COLO668 (cell line): ENCODE measurements at regions not wholly inside any gene's neighbourhood (a gene's known extent, or its start where the extent isn't known, plus 50 kb on each side); places are given as distances from the start of the nearest gene placed in this dataset.
"Not testable (repeated sequence)": the region's sequence is repeated elsewhere in the genome, so short reads cannot be mapped to it uniquely, and the experiment has no call there.

Experiments used
- DNase-seq: peaks from one replicate; lab custom pipeline; 2025; ENCODE audit not compliant: unreplicated experiment; lab: John Stamatoyannopoulos, UW

DNA sequence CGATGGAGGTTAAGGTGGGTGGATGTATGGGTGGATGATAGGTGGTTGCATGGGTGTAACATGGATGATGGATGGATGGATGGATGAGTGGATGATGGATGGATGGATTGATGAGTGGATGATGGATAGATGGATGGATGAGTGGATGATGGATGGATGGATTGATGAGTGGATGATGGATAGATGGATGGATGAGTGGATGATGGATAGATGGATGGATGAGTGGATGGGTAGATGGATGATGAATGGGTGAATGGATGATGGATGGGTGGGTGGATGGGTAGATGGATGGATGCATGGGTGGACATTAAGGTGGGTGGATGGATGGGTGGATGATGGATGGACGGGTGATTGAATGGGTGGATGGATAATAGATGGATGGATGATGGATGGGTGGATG lies 136.5 kb upstream of the FOXD4L5 start:
- DNase-seq: not testable (repeated sequence)

DNA sequence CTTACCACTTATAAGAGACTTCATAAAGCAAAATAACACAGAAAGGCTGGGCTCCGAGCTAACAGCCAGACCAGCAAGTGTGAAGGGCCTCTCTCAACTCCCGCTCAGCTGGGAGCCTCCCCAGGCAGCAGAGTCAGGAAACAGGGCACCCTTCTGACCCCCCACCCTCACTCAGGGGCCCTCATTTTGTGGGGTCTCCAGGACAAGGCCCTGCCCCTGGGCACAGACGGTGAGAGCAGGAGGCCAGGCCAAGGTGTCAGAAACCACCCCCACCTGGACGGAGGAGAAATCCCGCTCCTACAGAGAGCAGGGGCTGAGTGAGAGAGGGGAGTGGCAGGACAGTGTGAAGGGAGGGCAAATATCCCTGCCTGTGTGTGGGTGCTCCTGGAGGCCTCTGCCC lies 135.8 kb upstream of the FOXD4L5 start:
- DNase-seq: no peak

DNA sequence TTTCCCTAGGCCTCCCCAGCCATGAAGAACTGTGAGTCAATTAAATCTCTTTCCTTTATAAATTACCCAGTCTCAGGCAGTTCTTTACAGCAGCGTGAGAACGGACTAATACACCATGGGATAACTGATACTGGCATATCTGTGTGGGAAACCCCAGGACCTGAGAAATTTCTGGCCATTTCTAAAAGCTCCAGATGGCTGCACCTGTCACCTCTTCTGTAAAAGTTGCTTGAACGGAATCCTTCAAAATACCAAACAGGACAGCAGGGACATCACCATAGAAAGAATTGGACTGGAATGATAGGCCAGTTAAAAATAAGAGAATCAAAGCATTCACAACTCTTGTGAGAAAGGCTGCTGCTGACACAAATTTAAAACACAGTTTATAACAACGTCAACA lies 134.0 kb upstream of the FOXD4L5 start:
- not testable (repeated sequence) for DNase-seq

DNA sequence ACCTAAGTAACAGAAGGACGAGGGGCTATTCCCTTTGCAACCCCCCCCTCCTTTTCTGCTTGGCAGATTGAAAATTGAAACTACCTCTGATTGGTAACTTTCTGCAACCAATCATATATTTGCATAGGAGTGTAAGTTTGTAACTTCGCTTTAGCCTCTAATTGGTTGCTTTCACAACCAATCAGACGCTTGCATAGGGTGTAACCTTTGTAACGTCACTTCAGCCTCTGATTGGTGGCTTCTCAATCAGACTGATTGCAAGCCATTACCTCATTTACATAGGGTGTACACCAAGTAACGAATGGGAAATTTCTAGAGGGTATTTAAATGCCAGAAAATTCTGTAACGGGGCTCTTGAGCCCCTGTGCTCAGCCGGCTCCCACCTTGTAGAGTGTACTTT lies 131.9 kb upstream of the FOXD4L5 start:
- not testable (repeated sequence) for DNase-seq

DNA sequence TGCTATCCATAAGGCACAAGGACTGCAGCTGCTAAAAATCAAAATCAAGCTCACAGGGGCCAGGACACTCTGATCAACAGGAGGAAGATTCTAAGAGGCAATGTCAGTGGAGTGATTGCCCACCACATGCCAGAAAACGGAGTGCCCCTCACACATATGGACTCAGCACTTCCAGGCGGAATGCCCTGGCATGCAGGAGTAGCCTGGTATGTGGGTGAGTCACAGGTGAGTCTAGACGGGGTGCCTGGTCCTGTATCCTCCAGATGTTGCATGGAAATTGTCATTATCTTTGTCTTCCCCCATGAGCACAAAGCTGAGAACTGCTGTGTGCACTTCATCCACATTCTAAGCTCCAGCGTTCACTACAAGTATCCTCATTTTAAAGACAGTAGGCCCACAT lies 129.2 kb upstream of the FOXD4L5 start:
- not testable (repeated sequence) for DNase-seq

DNA sequence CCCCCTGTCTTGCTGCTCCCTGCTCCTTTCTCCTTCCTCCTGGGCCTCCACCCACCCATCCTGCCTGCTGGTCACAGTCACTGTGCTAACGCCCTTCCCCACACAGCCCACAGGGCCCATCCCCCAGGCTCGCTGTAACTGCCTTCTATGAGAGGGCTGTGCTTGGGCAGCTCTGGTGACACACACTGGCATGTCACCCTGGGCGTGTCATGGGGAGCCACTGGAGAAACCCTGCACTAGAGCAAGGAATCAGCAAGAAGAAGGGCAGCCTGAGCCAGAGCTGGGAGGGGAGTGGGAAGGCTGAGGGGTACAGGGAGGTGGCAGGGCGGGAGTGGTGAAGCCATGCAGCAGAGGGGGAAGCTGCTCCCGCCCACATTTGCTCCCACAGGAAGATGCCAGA lies 128.4 kb upstream of the FOXD4L5 start:
- DNase-seq: not testable (repeated sequence)

DNA sequence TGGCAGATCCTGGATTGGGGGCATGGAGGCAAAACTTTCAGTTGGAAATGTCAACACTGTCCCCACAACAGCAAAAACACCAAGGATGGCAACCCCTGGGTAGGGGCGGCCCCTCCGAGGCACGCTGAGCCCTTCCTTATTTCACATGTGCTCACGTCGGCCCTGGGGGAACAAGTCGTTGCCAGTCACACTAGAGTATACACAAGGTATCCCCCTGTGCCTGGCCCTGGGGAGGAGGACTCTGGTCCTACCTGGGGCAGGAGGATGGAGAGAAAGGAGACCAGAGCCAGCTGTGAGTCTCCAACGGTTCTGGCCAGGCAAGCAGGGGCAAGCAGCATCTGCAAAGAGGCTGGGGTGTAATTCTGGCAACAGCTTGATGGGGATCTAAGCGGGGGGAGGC lies 126.9 kb upstream of the FOXD4L5 start:
- DNase-seq: no peak

DNA sequence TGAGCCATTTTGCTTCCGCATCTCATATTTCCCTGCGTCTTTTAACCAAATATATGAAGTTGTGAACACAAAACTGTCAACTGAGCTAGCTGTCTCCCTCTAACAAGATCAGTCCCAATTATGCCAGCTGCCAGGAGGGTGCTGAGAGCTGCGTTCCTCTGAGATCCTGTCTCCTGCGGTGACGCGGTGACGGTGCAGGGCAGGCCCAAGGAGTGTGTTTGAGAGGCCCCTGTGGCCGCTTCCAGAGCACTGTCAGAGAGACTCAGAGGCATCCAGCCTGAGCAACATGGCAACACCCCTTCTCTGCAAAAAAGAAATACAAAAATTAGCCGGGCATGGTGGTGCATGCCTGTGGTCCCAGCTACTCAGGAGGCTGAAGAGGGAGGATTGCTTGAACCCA lies 126.3 kb upstream of the FOXD4L5 start:
- no peak for DNase-seq

DNA sequence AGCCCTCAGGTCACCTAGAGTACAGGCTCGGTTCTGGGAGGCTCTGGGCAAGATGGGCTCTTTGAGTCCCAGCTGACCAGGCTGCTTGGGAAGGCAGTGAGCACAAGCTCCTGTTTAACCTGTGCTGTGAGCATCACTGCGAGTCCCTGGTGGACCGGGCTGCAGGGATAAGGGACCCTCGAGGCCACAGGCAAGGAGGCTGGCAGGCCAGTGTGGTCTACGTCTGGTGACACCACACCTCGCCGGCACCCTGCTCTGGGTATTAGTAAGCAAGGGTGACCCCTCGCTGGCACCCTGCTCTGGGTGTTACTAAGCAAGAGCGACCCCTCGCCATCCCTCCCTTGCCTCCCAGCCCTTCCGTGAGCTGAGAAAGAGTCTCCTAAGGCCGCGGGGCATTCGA lies 125.9 kb upstream of the FOXD4L5 start:
- DNase-seq: no peak

DNA sequence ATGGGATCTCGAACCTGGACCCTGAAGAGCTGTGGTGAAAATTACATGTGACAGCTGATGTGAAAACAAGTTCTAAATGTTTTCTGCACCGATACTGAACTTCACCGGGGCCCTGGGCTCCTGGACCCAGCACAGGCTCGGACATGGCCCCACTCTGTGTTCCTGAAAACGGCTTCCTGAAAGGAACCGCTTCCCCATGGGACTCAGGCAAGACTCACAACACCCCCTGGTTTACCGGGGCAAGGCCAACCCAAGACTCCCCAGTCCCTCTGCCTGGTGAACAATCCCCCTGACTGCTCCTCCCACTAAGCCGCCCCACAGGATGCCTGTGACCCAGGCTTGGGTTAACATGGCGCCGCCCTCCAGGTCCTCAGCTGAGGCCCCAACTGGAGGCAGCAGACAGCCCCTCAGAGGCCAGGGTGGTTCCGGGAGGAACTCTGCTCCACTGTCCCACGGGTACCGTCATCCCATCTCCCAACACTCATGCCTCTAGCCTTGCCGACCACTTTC lies 124.5 kb upstream of the FOXD4L5 start:
- DNase-seq: no peak

DNA sequence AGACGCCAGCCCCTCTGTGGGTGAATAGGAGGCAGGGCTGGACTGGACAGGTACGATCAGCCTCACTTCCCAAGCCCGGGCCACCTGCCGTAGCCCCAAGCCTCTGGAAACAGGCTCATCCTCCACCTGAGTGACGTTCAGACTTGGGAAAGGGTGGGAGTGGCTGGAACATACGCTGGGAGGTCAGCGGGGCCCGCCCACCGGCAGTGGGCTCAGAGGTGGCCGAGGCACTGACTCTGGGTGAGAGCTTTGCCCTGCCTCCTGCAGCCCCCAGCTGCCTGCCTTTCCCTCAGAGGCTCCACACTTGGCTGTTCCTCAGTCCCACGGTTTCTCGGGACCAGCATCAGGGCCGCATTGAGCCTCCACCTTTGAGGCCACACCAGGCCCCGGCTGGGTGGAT lies 123.8 kb upstream of the FOXD4L5 start:
- not testable (repeated sequence) for DNase-seq

DNA sequence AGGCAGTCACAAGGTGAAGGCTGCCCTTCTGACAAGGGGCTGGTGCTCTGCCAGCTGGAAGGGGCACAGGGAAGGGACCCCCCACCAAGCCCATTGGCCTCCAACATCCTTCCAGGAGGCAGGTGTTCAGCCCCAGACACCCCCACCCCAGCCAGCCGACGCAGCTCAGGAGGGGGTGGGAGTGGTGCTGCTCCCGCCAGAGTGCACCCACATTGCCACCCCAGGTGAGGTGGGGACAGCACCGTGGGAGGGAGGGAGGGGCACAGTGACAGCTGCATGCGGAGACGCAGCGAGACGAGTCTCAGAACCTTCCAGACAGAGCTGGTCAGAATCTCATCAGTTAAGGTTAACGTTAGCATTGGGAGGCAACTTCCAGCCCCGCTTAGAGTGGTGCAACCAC lies 121.6 kb upstream of the FOXD4L5 start:
- DNase-seq: not testable (repeated sequence)

DNA sequence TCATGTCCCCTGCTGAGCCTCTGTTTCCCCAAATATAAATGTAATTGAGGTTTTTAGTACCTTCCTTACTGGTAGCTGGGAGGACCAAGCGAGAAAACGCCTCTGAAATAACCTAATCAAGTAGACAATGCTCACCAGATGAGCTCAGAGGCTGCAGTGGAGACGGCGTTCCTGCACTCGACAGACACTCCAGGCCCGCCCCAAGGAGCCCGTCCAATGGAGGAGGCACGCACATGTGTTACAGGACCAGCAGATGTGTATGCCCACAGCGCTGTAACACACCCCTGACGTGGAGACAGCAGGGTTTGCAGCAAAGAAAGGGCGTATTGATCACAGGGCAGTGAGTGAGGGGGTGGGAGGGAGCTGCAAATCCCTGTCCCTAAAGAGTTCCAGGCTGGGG lies 120.8 kb upstream of the FOXD4L5 start:
- not testable (repeated sequence) for DNase-seq

DNA sequence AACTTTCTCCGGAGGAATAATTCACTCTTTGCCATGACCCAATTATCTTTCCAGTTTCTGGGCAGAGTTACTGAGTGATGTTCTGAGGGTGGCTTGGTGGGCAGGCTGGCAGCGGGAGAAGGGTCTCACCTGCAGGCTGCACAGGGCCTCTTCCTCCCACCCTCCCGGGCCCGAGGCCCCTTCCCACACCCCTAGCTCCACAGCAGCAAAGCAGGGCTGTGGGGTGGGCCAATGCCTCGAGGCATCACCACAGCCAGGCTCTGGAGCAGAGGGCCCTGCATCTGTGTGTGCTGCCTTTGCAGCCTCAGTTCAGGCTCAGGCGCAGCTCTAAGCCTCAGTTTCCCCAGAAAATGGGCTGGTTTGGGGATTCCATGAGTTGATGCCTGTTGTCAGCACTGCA lies 120.2 kb upstream of the FOXD4L5 start:
- no peak for DNase-seq

DNA sequence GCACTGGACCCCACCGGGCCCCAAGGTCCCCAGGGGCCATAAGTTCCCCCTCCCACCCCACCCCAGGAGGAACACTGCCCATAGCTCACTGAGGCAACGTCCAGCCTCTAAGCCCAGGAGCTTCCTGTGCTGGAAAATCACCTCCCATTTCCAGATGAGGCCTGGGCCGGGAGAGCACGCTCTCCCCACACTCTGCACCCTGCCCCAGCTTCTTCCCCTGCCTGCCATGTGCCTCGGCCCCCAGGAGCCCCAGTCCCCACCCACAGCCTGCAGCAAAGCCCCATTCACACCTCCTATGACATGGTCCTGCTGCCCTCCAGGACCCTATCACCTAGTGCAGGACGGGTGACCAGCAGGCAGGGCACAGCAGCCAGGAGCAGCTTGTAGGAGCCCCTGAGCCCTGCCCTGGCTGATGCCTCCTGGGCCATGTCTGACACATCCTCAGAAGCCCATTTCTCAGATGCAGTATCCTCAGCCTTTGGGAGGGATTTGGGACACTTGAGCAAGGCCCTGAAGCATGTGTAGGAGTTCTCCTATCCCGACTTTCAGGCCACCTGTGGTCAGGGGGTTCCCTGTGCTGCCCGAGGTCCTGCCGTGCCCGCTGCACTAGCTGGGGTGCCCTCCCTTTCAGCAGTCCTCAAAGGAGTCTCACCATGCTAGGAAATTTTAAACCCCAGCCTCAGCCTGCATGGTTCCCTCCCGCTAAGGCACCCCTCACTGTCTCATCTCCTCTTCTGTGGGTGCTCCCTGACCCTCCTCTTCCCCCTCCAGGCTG lies 119.4 kb upstream of the FOXD4L5 start:
- no peak for DNase-seq

DNA sequence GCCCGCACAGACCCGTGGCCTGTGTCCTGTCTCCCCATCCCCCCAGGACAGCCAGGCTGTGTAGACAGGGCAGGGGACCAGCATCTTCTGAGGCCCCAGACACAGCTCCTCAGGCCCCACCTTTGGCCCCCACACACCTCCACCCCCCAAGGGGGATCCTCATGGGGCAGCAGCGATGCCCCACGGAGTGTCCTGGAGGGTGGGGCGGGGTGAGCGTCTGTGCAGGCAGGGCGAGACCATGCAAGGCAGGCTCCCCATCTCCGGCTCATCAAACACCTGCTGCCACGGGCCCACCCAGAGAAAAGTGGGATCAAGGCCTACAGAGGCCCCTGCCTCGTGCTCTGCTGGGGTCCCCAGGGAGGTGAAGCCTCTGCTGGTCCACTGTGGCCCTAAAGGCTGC lies 118.7 kb upstream of the FOXD4L5 start:
- DNase-seq: no peak

DNA sequence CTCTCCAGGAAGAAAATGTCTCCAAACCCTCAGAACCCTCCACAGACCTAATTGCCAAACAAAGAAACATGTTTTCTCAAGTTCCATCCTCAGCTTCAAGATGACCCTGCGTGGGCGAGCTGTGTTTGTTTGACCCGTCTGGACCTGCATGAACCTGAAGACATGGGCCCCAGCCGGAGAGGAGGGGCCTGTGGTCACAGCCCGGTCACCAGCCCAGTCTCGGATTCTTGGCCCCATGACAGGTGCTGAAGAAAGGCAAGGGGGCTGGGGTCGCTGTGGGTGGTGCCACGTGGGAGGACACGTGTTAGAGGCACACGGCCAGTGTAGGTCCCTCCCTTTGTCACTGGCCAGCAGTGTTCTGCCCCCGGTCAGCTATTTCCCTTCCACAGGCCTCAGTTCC lies 118.1 kb upstream of the FOXD4L5 start:
- not testable (repeated sequence) for DNase-seq

DNA sequence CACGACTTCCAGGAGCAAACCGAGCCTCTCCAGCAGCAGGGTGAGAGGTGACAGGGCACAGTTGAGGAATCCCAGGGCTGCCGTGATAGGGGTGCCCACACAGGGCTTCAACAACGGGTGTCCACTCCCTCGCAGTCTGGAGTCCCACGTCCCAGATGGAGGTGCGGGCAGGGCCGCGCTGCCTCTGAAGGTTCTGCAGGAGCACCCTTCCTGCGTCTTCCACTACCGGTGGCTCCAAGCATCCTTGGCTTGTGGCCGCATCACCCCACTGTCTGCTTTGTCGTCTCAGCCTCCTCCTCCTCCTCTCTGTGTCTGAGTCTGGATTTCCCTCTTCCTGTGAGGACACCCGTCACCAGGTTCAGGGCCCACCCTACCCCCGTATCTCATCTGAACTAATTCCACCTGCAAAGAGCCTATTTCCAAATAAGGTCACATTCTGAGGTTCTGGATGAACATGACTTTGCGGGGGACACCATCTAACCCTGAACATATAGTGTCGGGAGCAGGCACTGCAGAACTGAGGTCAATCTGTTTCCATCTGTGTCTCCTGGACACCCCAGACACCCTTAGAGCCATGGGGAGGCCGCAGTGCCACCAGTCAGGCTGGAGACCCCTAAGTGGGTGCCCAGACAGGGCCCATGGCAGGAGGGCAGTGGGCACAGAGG lies 117.3 kb upstream of the FOXD4L5 start:
- not testable (repeated sequence) for DNase-seq

DNA sequence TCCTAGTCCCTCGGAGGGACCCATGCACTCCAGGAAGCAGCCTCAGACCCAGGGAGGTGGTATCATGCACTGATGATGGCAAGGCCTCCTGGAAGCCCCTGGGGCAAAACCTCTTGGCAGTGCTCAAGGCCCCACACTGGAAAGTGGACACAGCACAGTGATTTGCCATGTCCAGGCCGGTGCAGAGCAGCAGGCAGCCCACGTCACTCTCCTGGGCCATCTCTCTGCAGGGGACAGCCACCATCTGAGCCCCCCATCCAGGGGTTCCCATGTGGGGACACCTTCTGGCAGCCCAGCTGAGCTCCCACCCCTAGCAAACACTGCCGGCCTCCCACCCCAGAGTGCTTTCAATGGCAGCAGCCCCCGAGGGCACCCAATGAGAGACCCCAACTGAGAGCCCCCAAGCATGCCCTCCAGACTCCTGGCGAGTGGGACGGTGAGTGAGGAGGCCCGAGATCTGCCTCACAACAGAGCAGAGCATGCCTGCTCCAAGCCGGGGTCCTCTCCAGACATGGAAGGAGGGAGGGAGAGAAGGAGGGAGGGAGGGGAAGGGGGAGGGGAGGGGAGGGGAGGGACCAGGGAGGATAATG lies 116.5 kb upstream of the FOXD4L5 start:
- DNase-seq: not testable (repeated sequence)

DNA sequence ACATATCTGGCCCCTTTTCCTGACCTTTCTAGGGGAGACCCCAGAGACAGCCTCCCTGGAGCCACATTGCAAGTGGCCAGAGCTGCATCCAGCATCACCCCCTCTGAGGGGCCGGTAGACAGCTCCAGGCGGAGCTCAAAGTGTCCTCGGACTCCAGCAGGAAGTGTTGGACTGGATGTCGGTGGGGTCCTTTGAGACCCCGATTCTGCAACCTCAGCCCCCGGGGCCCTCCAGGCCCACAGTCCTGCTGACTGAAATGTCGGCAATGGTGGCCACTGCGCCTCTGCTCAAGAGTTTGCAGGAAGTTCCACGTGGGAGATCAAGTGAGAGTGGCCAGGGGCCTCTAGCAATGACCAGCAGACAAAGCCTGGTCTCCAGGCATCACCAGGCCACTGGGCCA lies 115.9 kb upstream of the FOXD4L5 start:
- DNase-seq: no peak

DNA sequence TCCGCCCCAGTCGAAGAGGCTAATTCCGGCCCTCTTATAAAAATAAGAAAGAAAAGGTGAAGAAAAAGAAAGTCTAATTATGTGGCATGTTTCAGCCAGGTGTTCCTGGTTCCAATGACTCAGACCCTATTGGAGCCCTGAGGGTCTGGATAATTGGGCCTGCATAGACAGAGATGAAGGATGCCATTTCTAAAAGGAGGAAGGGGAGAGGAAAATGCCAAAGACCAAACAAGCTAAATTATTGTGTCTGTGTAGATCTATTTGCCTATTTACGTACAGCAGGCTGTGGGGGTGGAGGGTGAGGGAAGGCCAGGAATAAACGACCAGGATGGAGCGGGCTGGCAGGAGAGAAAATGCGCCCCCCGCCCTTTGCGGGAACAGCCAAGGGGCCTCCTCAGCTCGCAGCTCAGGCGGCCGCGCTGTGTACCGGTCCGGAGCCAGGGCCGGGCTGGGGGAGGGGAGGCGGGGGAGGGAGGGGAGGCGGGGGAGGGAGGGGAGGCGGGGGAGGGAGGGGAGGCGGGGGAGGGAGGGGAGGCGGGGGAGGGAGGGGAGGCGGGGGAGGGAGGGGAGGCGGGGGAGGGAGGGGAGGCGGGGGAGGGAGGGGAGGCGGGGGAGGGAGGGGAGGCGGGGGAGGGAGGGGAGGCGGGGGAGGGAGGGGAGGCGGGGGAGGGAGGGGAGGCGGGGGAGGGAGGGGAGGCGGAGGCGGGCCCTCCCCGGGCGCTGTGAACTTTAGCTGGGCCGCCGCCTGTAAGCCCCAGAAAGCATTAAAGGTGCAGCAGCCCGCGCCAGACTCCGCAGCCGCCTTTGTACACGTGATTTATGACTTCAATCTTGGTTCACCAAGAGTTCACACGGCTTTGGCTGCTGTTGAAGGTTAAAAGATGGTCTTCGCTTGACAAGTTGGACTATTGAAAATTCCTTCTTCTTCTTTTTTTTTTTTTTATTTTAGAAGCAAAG lies 113.0 kb upstream of the FOXD4L5 start:
- DNase-seq: not testable (repeated sequence)
